Fibroblast of pulmonary artery (primary cell): ENCODE measurements at regions not wholly inside any gene's neighbourhood (a gene's known extent, or its start where the extent isn't known, plus 50 kb on each side); places are given as distances from the start of the nearest gene placed in this dataset.
"Not testable (repeated sequence)": the region's sequence is repeated elsewhere in the genome, so short reads cannot be mapped to it uniquely, and the experiment has no call there.

ENCODE experiments used
- DNase-seq: peaks from one replicate; pipeline ENCODE4 v3.0.0-alpha.2; 2010; ENCODE audit warnings: low read depth
- H3K4me3 ChIP-seq: replicated peaks from 2 replicates; pipeline ENCODE4 v1.5.1; 2011; ENCODE audit warnings: low read depth, mild to moderate bottlenecking, control low read depth, low read length, moderate library complexity
- CTCF ChIP-seq: IDR thresholded peaks from 2 replicates; pipeline ENCODE4 v1.5.1; 2011; ENCODE audit warnings: mild to moderate bottlenecking, control low read depth, low read length, inconsistent platforms; ENCODE audit errors: missing control alignments

- no peak for TF ChIP-seq CTCF
- DNase-seq = no peak
- H3K4me3 ChIP-seq = no peak overlapping the region
These were observed 155.9 kb downstream of the RNF144B start for GRCh38 chr6:18543051-18543450.

- H3K4me3 ChIP-seq = not testable (repeated sequence)
These were observed 158.0 kb downstream of the RNF144B start for GRCh38 chr6:18545142-18545541.

GRCh38 chr6:18545726-18546125, 158.6 kb downstream of the RNF144B start:
- H3K4me3 ChIP-seq = no peak overlapping the region
- TF ChIP-seq CTCF = no peak
- DNase-seq = peak; percentile 41

More at GRCh38 chr6:18545142-18545541, 158.0 kb downstream of the RNF144B start:
- DNase-seq = not testable (repeated sequence)

- H3K4me3 ChIP-seq = no peak overlapping the region
- DNase-seq = no peak
- no peak for TF ChIP-seq CTCF
These were observed 163.0 kb downstream of the RNF144B start for GRCh38 chr6:18550119-18550518.

- no peak overlapping the region for H3K4me3 ChIP-seq
- TF ChIP-seq CTCF = no peak
- DNase-seq = peak; percentile 76
These were observed 164.1 kb downstream of the RNF144B start for GRCh38 chr6:18551228-18551627.

GRCh38 chr6:18555750-18556149, 168.6 kb downstream of the RNF144B start:
- no peak for TF ChIP-seq CTCF
- no peak for DNase-seq
- H3K4me3 ChIP-seq = no peak overlapping the region

GRCh38 chr6:18561037-18561750, 174.0 kb downstream of the RNF144B start:
- peak; percentile 33 for DNase-seq
- TF ChIP-seq CTCF = no peak
- no peak overlapping the region for H3K4me3 ChIP-seq
